ENCODE measurements at regions not wholly inside any gene's neighbourhood (a gene's known extent, or its start where the extent isn't known, plus 50 kb on each side); places are given as distances from the start of the nearest gene placed in this dataset.

- TF ChIP-seq CTCF (IDR thresholded peaks at IDR 0.05; ENCODE audit: low read length) = no peak
- TF ChIP-seq EZH2 (IDR thresholded peaks at IDR 0.05; ENCODE audit: borderline replicate concordance, low read length) = no peak
Observed at GRCh38 chr6:48866682-48867081, 596.4 kb downstream of the MMUT start.

Measured in OCI-LY1 (cell line).